ENCODE measurements at regions not wholly inside any gene's neighbourhood (a gene's known extent, or its start where the extent isn't known, plus 50 kb on each side); places are given as distances from the start of the nearest gene placed in this dataset.
A peak's percentile ranks its signal among the peaks of the same experiment; 100 is the strongest.

GRCh38 chr1:234777856-234778220, 167.9 kb upstream of the IRF2BP2 start:
- Histone ChIP-seq H3F3A (ENCODE audit: insufficient read depth, low read length, poor library complexity, severe bottlenecking) (no peaks in the 10 kb centered on the region), H3K79me2 (replicated peaks; ENCODE audit: insufficient read depth, low read length) (no peaks in the 10 kb centered on the region), H3K9me3 (ENCODE audit: low read length) (no peaks in the 10 kb centered on the region), H2AFZ (ENCODE audit: low read depth, low read length) (no peak overlapping the region), H3K9ac (ENCODE audit: low read length) (no peak overlapping the region), H3K36me3 (ENCODE audit: insufficient read depth, low read length) (no peaks in the 10 kb centered on the region), H3K27me3 (ENCODE audit: insufficient read depth, low read depth, low read length) (no peaks in the 10 kb centered on the region), H3K4me2 (ENCODE audit: low read length) (no peak overlapping the region), H3K27ac (ENCODE audit: low read length) (no peak overlapping the region), H4K20me1 (ENCODE audit: insufficient read depth) (no peaks in the 10 kb centered on the region), H3K9me2 (ENCODE audit: insufficient read depth, low read length) (no peaks in the 10 kb centered on the region), H3K4me3 (ENCODE audit: low read length) (no peak overlapping the region)
- no peak for TF ChIP-seq MXI1 (conservative IDR thresholded peaks at IDR 0.05; ENCODE audit: poor library complexity, severe bottlenecking)
- TF ChIP-seq RAD21 (conservative IDR thresholded peaks at IDR 0.05) = no peak
- TF ChIP-seq TAF1 (IDR thresholded peaks at IDR 0.05; ENCODE audit: low read depth) = no peak
- TF ChIP-seq POLR2AphosphoS5 (IDR thresholded peaks at IDR 0.05) = no peak
- TF ChIP-seq EP300 (conservative IDR thresholded peaks at IDR 0.05; ENCODE audit: poor library complexity, severe bottlenecking) = no peak
- TF ChIP-seq EZH2 (IDR thresholded peaks at IDR 0.05; ENCODE audit: borderline replicate concordance, insufficient read depth, low read length, poor library complexity, severe bottlenecking) = no peak
- no peak for TF ChIP-seq CTCF (IDR thresholded peaks at IDR 0.05; ENCODE audit: poor library complexity, severe bottlenecking)
- no peak for TF ChIP-seq REST (IDR thresholded peaks at IDR 0.05; ENCODE audit: borderline replicate concordance)
- TF ChIP-seq SMC3 (conservative IDR thresholded peaks at IDR 0.05; ENCODE audit: poor library complexity) = no peak

- H3K36me3 ChIP-seq (ENCODE audit: insufficient read depth, low read length) = no peaks in the 10 kb centered on the region
- H3K27ac ChIP-seq (ENCODE audit: low read length) = no peak overlapping the region
Measured at GRCh38 chr1:234776876-234777855, 167.2 kb upstream of the IRF2BP2 start.

More at GRCh38 chr1:234776876-234777855, 167.2 kb upstream of the IRF2BP2 start:
- Histone ChIP-seq H3K4me2 (ENCODE audit: low read length) (no peak overlapping the region), H3K9ac (ENCODE audit: low read length) (no peak overlapping the region), H3F3A (ENCODE audit: insufficient read depth, low read length, poor library complexity, severe bottlenecking) (no peaks in the 10 kb centered on the region), H3K9me3 (ENCODE audit: low read length) (no peaks in the 10 kb centered on the region), H2AFZ (ENCODE audit: low read depth, low read length) (peak overlapping the region; percentile 2), H3K27me3 (ENCODE audit: insufficient read depth, low read depth, low read length) (no peaks in the 10 kb centered on the region), H4K20me1 (ENCODE audit: insufficient read depth) (no peaks in the 10 kb centered on the region), H3K9me2 (ENCODE audit: insufficient read depth, low read length) (no peaks in the 10 kb centered on the region), H3K4me3 (ENCODE audit: low read length) (no peak overlapping the region), H3K79me2 (replicated peaks; ENCODE audit: insufficient read depth, low read length) (no peaks in the 10 kb centered on the region)
- TF ChIP-seq POLR2AphosphoS5 (IDR thresholded peaks at IDR 0.05) = no peak
- no peak for TF ChIP-seq CTCF (IDR thresholded peaks at IDR 0.05; ENCODE audit: poor library complexity, severe bottlenecking)
- TF ChIP-seq REST (IDR thresholded peaks at IDR 0.05; ENCODE audit: borderline replicate concordance) = no peak
- TF ChIP-seq RAD21 (conservative IDR thresholded peaks at IDR 0.05) = no peak
- no peak for TF ChIP-seq TAF1 (IDR thresholded peaks at IDR 0.05; ENCODE audit: low read depth)

Measured in neural cell (in vitro differentiated cells).